ENCODE measurements at regions not wholly inside any gene's neighbourhood (a gene's known extent, or its start where the extent isn't known, plus 50 kb on each side); places are given as distances from the start of the nearest gene placed in this dataset.

- no peak for DNase-seq
Measured at GRCh38 chr13:83589814-83590213, 292.5 kb downstream of the SLITRK1 start.

- no peak for DNase-seq
Measured at GRCh38 chr13:83577183-83577582, 305.1 kb downstream of the SLITRK1 start.

- no peak for DNase-seq
Measured at GRCh38 chr13:83568019-83568418, 314.3 kb downstream of the SLITRK1 start.

- no peak for DNase-seq
Measured at GRCh38 chr13:83563499-83563898, 318.8 kb downstream of the SLITRK1 start.

GRCh38 chr13:83557845-83558244 is 324.4 kb downstream of the SLITRK1 start:
- DNase-seq, result no peak

GRCh38 chr13:83549671-83550070 is 332.6 kb downstream of the SLITRK1 start:
- DNase-seq, result no peak

- DNase-seq, result no peak
Measured at GRCh38 chr13:83547043-83547442, 335.2 kb downstream of the SLITRK1 start.

- DNase-seq, result no peak
Measured at GRCh38 chr13:83546476-83546875, 335.8 kb downstream of the SLITRK1 start.

- no peak for DNase-seq
Measured at GRCh38 chr13:83538636-83539035, 343.6 kb downstream of the SLITRK1 start.

GRCh38 chr13:83536941-83537340 is 345.3 kb downstream of the SLITRK1 start:
- no peak for DNase-seq

GRCh38 chr13:83536153-83536552 is 346.1 kb downstream of the SLITRK1 start:
- DNase-seq, result no peak

- no peak for DNase-seq
Measured at GRCh38 chr13:83532809-83533208, 349.5 kb downstream of the SLITRK1 start.

GRCh38 chr13:83531022-83531421 is 351.3 kb downstream of the SLITRK1 start:
- DNase-seq, result no peak

GRCh38 chr13:83516781-83517180 is 365.5 kb downstream of the SLITRK1 start:
- no peak for DNase-seq

- DNase-seq, result no peak
Measured at GRCh38 chr13:83515268-83516015, 366.8 kb downstream of the SLITRK1 start.

- no peak for DNase-seq
Measured at GRCh38 chr13:83508771-83509301, 373.4 kb downstream of the SLITRK1 start.

GRCh38 chr13:83503424-83503823 is 378.9 kb downstream of the SLITRK1 start:
- DNase-seq, result no peak

GRCh38 chr13:83499286-83499685 is 383.0 kb downstream of the SLITRK1 start:
- no peak for DNase-seq

GRCh38 chr13:83498481-83499190 is 383.6 kb downstream of the SLITRK1 start:
- DNase-seq, result no peak

GRCh38 chr13:83498045-83498444 is 384.2 kb downstream of the SLITRK1 start:
- no peak for DNase-seq

GRCh38 chr13:83496501-83496900 is 385.8 kb downstream of the SLITRK1 start:
- no peak for DNase-seq

- no peak for DNase-seq
Measured at GRCh38 chr13:83485101-83485500, 397.2 kb downstream of the SLITRK1 start.

- no peak for DNase-seq
Measured at GRCh38 chr13:83471011-83471410, 411.3 kb downstream of the SLITRK1 start.

- no peak for DNase-seq
Measured at GRCh38 chr13:83470133-83470797, 412.0 kb downstream of the SLITRK1 start.

Measured in GDM1 (cell line).